GM12878 (cell line): ENCODE measurements at regions not wholly inside any gene's neighbourhood (a gene's known extent, or its start where the extent isn't known, plus 50 kb on each side); places are given as distances from the start of the nearest gene placed in this dataset.

ENCODE experiments used
- ATAC-seq: fragments of 200-7000 bp; cut with Tn5 transposase; 3 replicates; pipeline ENCODE4 v1.9.1; 2020; ENCODE audit warnings: mild to moderate bottlenecking, moderate library complexity
- BruUV-seq: library from RNA; stranded (reverse); fragments of 400-500 nt; replicated peaks from 2 replicates; lab custom pipeline; 2021; lab: Mats Ljungman, UMichigan
- CTCF ChIA-PET: fragments of 300-600 bp; sonication (Branson Sonifier 250); formaldehyde crosslinking; extraction: SDS; loops from one replicate; lab custom pipeline; 2021; ENCODE audit warnings: inconsistent platforms; lab: Yijun Ruan, JAX
- POLR2A ChIA-PET: fragments of 350-600 bp; formaldehyde crosslinking; extraction: SDS; loops from one replicate; lab custom pipeline; 2021; ENCODE audit warnings: inconsistent platforms; lab: Charles Lee
- RAD21 ChIA-PET: fragments of 300-600 bp; sonication (Branson Sonifier 250); formaldehyde crosslinking; loops from one replicate; lab custom pipeline; 2023; ENCODE audit warnings: antibody characterized with exemption; ENCODE audit not compliant: unreplicated experiment; lab: Charles Lee
- SMC1A ChIA-PET: fragments of 300-600 bp; sonication (Branson Sonifier 250); formaldehyde crosslinking; loops from one replicate; lab custom pipeline; 2023; ENCODE audit not compliant: unreplicated experiment, uncharacterized antibody; lab: Charles Lee
- DNase-seq: peaks from one replicate; pipeline ENCODE4 v3.0.0-alpha.2; 2011; ENCODE audit warnings: low read depth, low spot score
- FAIRE-seq: peaks from 3 replicates; lab custom pipeline; 2011; peaks lifted over from hg19 to GRCh38; lab: Jason Lieb, UNC
- H2AFZ ChIP-seq: 2 replicates; pipeline ENCODE4 v1.6.0; 2011; ENCODE audit warnings: low read depth, low read length, control low read depth; ENCODE audit not compliant: control insufficient read depth
- H3K27ac ChIP-seq: 2 replicates; pipeline ENCODE4 v1.5.1; 2011; ENCODE audit warnings: control low read depth; ENCODE audit not compliant: control insufficient read depth, insufficient read depth
- H3K27me3 ChIP-seq, 2 experiments: replicated peaks in 1 of 2; 2 replicates each; pipeline versions ENCODE4 v1.6.0 to v1.6.1; 2011; ENCODE audit warnings: low read length in 1 of 2; ENCODE audit not compliant: control insufficient read depth in 2 of 2, insufficient read depth in 2 of 2
- H3K36me3 ChIP-seq, 2 experiments: 2 replicates each; pipeline ENCODE4 v1.5.1; 2011; ENCODE audit warnings: low read length in 1 of 2; ENCODE audit not compliant: control insufficient read depth in 2 of 2, insufficient read depth in 2 of 2
- H3K4me1 ChIP-seq: 2 replicates; pipeline ENCODE4 v1.6.1; 2011; ENCODE audit warnings: mild to moderate bottlenecking, low read length, moderate library complexity, mixed read lengths; ENCODE audit not compliant: control insufficient read depth, insufficient read depth
- H3K4me2 ChIP-seq: 2 replicates; pipeline ENCODE4 v1.6.0; 2011; ENCODE audit warnings: control low read depth; ENCODE audit not compliant: control insufficient read depth, insufficient read depth
- H3K4me3 ChIP-seq: fragments of 200-600 bp; sonication (generic); 2 replicates; pipeline ENCODE4 v1.5.1; 2016
- H3K79me2 ChIP-seq: 2 replicates; pipeline ENCODE4 v1.6.0; 2011; ENCODE audit warnings: low read length; ENCODE audit not compliant: control insufficient read depth, insufficient read depth
- H3K9ac ChIP-seq: 2 replicates; pipeline ENCODE4 v1.8.0; 2011; ENCODE audit warnings: low read length, control low read depth, mixed read lengths; ENCODE audit not compliant: control insufficient read depth, insufficient read depth
- H3K9me3 ChIP-seq: replicated peaks from 3 replicates; pipeline ENCODE4 v1.5.1; 2011; ENCODE audit warnings: mild to moderate bottlenecking, low read length; ENCODE audit not compliant: control insufficient read depth, insufficient read depth
- H4K20me1 ChIP-seq: 2 replicates; pipeline ENCODE4 v1.6.0; 2011; ENCODE audit not compliant: control insufficient read depth, insufficient read depth
- BMI1 ChIP-seq: fragments of 450-650 bp; IDR thresholded peaks from 2 replicates; pipeline ENCODE4 v1.6.1; 2016; ENCODE audit warnings: mild to moderate bottlenecking, moderate library complexity, borderline replicate concordance
- DPF2 ChIP-seq: fragments of 450-650 bp; IDR thresholded peaks from 2 replicates; pipeline ENCODE4 v1.6.1; 2017; ENCODE audit warnings: mild to moderate bottlenecking
- FOXM1 ChIP-seq: IDR thresholded peaks from 2 replicates; pipeline ENCODE4 v1.6.1; 2012; ENCODE audit warnings: low read depth, mild to moderate bottlenecking, inconsistent platforms, low read length, moderate library complexity
- HDAC2 ChIP-seq: fragments of 200-600 bp; sonication (generic); IDR thresholded peaks from 2 replicates; pipeline ENCODE4 v1.6.1; 2017
- HDAC6 ChIP-seq: fragments of 200-600 bp; sonication (generic); IDR thresholded peaks from one replicate; pipeline ENCODE4 v1.8.0; 2017; ENCODE audit warnings: antibody characterized with exemption; ENCODE audit not compliant: unreplicated experiment
- JUNB ChIP-seq: IDR thresholded peaks from 2 replicates; pipeline ENCODE4 v1.6.1; 2016; ENCODE audit warnings: antibody characterized with exemption, mild to moderate bottlenecking
- MTA2 ChIP-seq: fragments of 450-650 bp; IDR thresholded peaks from 2 replicates; pipeline ENCODE4 v1.6.1; 2016; ENCODE audit warnings: low read depth, mild to moderate bottlenecking, moderate library complexity
- MYC ChIP-seq: IDR thresholded peaks from 2 replicates; pipeline ENCODE4 v1.6.1; 2011; ENCODE audit warnings: mild to moderate bottlenecking, low read length, moderate library complexity, inconsistent platforms; ENCODE audit not compliant: insufficient read depth, insufficient replicate concordance, insufficient read length, severe bottlenecking
- NFIC ChIP-seq: IDR thresholded peaks from 2 replicates; pipeline ENCODE4 v1.6.1; 2012; ENCODE audit warnings: low read depth, mild to moderate bottlenecking, inconsistent platforms, low read length, moderate library complexity
- NFYA ChIP-seq: IDR thresholded peaks from 2 replicates; pipeline ENCODE4 v1.6.1; 2011; ENCODE audit warnings: low read depth, mild to moderate bottlenecking, low read length, improper control_type of control experiment, borderline replicate concordance
- PAX8 ChIP-seq: fragments of 450-650 bp; IDR thresholded peaks from 2 replicates; pipeline ENCODE4 v1.6.1; 2017; ENCODE audit warnings: mild to moderate bottlenecking, moderate library complexity
- RAD51 ChIP-seq: fragments of 450-650 bp; IDR thresholded peaks from 2 replicates; pipeline ENCODE4 v1.6.1; 2016; ENCODE audit warnings: moderate library complexity, mild to moderate bottlenecking, inconsistent platforms
- TCF12 ChIP-seq: IDR thresholded peaks from 2 replicates; pipeline ENCODE4 v1.6.1; 2011; ENCODE audit warnings: low read depth, mild to moderate bottlenecking, low read length
- ZNF217 ChIP-seq: fragments of 450-650 bp; IDR thresholded peaks from 2 replicates; pipeline ENCODE4 v1.6.1; 2017; ENCODE audit warnings: antibody characterized with exemption, mild to moderate bottlenecking
- WGBS: methylation state at CpG from one replicate; pipeline ENCODE4 v1.1.6; 2016; ENCODE audit warnings: low lambda C conversion rate; ENCODE audit not compliant: insufficient replicate concordance, insufficient coverage; ENCODE audit errors: missing lambda C conversion rate; 5-methylcytosine and 5-hydroxymethylcytosine counted together
- in situ Hi-C: fragments of 300-500 bp; cut with MboI; formaldehyde crosslinking; loops from 9 replicates; pipeline ENCODE4 v1.14.3; 2018; ENCODE audit warnings: mixed read lengths
- intact Hi-C: fragments of 100-400 bp; cut with micrococcal nuclease; formaldehyde crosslinking; loops from one replicate; pipeline ENCODE4 v1.14.2; 2022; ENCODE audit not compliant: unreplicated experiment
- TF ChIP-seq, protein P1 (sequence below): IDR thresholded peaks from 2 replicates; pipeline ENCODE4 v1.6.1; 2012; ENCODE audit warnings: improper control_type of control experiment, low read depth, low read length; ENCODE audit not compliant: insufficient replicate concordance
- TF ChIP-seq, protein P2 (sequence below): fragments of 450-650 bp; IDR thresholded peaks from 2 replicates; pipeline ENCODE4 v1.6.1; 2017; ENCODE audit warnings: mild to moderate bottlenecking, low read depth, inconsistent platforms; ENCODE audit not compliant: poor library complexity, severe bottlenecking
- TF ChIP-seq, protein P3 (sequence below): fragments of 450-650 bp; IDR thresholded peaks from 2 replicates; pipeline ENCODE4 v1.6.1; 2017; ENCODE audit warnings: mild to moderate bottlenecking

DNA sequence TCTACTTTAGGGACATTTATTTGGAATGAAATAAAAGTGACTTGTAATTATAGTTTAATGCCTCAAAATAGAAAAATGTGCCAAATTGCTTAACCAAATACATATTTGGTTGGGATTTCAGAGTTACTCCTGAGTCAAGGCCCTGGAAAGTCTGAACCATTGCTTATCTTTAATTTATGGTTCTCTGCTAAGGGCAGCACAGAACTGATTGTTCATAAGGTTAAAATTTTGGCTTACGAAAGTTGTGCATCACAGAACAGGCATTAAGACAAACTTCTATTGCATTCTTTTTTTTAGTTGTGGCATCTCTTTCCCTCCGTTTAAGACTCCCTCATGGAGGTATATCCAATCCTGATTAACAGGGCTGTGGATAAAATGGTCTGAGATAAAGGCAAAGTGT lies 92.2 kb upstream of the TENT5A start:
- Histone ChIP-seq H3K79me2 (no peaks in the 10 kb centered on the region), H3K27ac (no peak overlapping the region), H3K9ac (no peak overlapping the region), H3K4me3 (no peak overlapping the region), H3K4me1 (no peaks in the 10 kb centered on the region), H2AFZ (no peak overlapping the region), H3K27me3 (no peaks in the 10 kb centered on the region)
- DNase-seq: no peak
- POLR2A ChIA-PET: interaction anchor here (0.9 kb wide), 1 partner anchor 13 kb away, joined by 3 read pairs; no protein-coding TSS in a partner anchor
- ATAC-seq: no peak
- intact Hi-C loops: no loop called here
- RAD21 ChIA-PET: no interaction called here
- TF ChIP-seq, protein P1, sequence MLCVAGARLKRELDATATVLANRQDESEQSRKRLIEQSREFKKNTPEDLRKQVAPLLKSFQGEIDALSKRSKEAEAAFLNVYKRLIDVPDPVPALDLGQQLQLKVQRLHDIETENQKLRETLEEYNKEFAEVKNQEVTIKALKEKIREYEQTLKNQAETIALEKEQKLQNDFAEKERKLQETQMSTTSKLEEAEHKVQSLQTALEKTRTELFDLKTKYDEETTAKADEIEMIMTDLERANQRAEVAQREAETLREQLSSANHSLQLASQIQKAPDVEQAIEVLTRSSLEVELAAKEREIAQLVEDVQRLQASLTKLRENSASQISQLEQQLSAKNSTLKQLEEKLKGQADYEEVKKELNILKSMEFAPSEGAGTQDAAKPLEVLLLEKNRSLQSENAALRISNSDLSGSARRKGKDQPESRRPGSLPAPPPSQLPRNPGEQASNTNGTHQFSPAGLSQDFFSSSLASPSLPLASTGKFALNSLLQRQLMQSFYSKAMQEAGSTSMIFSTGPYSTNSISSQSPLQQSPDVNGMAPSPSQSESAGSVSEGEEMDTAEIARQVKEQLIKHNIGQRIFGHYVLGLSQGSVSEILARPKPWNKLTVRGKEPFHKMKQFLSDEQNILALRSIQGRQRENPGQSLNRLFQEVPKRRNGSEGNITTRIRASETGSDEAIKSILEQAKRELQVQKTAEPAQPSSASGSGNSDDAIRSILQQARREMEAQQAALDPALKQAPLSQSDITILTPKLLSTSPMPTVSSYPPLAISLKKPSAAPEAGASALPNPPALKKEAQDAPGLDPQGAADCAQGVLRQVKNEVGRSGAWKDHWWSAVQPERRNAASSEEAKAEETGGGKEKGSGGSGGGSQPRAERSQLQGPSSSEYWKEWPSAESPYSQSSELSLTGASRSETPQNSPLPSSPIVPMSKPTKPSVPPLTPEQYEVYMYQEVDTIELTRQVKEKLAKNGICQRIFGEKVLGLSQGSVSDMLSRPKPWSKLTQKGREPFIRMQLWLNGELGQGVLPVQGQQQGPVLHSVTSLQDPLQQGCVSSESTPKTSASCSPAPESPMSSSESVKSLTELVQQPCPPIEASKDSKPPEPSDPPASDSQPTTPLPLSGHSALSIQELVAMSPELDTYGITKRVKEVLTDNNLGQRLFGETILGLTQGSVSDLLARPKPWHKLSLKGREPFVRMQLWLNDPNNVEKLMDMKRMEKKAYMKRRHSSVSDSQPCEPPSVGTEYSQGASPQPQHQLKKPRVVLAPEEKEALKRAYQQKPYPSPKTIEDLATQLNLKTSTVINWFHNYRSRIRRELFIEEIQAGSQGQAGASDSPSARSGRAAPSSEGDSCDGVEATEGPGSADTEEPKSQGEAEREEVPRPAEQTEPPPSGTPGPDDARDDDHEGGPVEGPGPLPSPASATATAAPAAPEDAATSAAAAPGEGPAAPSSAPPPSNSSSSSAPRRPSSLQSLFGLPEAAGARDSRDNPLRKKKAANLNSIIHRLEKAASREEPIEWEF: no peak
- TF ChIP-seq PAX8 (no peak), DPF2 (no peak), JUNB (no peak), MYC (no peak), BMI1 (no peak), RAD51 (no peak), NFYA (no peak), TCF12 (no peak), HDAC6 (no peak), NFIC (no peak), ZNF217 (no peak), HDAC2 (no peak), MTA2 (no peak), FOXM1 (no peak)
- TF ChIP-seq, protein P2, sequence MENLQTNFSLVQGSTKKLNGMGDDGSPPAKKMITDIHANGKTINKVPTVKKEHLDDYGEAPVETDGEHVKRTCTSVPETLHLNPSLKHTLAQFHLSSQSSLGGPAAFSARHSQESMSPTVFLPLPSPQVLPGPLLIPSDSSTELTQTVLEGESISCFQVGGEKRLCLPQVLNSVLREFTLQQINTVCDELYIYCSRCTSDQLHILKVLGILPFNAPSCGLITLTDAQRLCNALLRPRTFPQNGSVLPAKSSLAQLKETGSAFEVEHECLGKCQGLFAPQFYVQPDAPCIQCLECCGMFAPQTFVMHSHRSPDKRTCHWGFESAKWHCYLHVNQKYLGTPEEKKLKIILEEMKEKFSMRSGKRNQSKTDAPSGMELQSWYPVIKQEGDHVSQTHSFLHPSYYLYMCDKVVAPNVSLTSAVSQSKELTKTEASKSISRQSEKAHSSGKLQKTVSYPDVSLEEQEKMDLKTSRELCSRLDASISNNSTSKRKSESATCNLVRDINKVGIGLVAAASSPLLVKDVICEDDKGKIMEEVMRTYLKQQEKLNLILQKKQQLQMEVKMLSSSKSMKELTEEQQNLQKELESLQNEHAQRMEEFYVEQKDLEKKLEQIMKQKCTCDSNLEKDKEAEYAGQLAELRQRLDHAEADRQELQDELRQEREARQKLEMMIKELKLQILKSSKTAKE: no peak
- TF ChIP-seq, protein P3, sequence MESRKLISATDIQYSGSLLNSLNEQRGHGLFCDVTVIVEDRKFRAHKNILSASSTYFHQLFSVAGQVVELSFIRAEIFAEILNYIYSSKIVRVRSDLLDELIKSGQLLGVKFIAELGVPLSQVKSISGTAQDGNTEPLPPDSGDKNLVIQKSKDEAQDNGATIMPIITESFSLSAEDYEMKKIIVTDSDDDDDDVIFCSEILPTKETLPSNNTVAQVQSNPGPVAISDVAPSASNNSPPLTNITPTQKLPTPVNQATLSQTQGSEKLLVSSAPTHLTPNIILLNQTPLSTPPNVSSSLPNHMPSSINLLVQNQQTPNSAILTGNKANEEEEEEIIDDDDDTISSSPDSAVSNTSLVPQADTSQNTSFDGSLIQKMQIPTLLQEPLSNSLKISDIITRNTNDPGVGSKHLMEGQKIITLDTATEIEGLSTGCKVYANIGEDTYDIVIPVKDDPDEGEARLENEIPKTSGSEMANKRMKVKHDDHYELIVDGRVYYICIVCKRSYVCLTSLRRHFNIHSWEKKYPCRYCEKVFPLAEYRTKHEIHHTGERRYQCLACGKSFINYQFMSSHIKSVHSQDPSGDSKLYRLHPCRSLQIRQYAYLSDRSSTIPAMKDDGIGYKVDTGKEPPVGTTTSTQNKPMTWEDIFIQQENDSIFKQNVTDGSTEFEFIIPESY: no peak
- TF ChIP-seq, all 136 proteins: peak for 0
- Histone ChIP-seq H4K20me1 (no peaks in the 10 kb centered on the region), H3K4me2 (no peak overlapping the region), H3K36me3 (no peaks in the 10 kb centered on the region), H3K9me3 (no peaks in the 10 kb centered on the region)
- no peak for FAIRE-seq
- no TSS peak for BruUV-seq
- in situ Hi-C loops: no loop called here
- ChIA-PET CTCF (interaction anchor here (2.3 kb wide), 1 partner anchor 12 kb away, joined by 9 read pairs; no protein-coding TSS in a partner anchor), SMC1A (interaction anchor here (1.3 to 2.8 kb wide), 4 partner anchors 14 to 110 kb away, joined by 3 to 9 read pairs (median 3); no protein-coding TSS in a partner anchor)
- 46% methylated on average over 2 of the region's 2 CpGs for WGBS
